HepG2 (cell line): ENCODE measurements at regions not wholly inside any gene's neighbourhood (a gene's known extent, or its start where the extent isn't known, plus 50 kb on each side); places are given as distances from the start of the nearest gene placed in this dataset.

Experiments used
- DNMT3B ChIP-seq: conservative IDR thresholded peaks from 2 replicates; pipeline ENCODE4 v1.6.1; 2016; ENCODE audit warnings: missing biosample characterization, control low read depth
- DZIP1 ChIP-seq: sonication (generic); formaldehyde crosslinking; IDR thresholded peaks from 2 replicates; pipeline ENCODE4 v1.5.0; 2020; ENCODE audit warnings: mild to moderate bottlenecking, missing genetic modification reagents
- EED ChIP-seq: sonication (generic); formaldehyde crosslinking; IDR thresholded peaks from 2 replicates; pipeline ENCODE4 v1.5.0; 2020; ENCODE audit warnings: mild to moderate bottlenecking, missing genetic modification reagents
- ELF4 ChIP-seq: sonication (generic); formaldehyde crosslinking; IDR thresholded peaks from 2 replicates; pipeline ENCODE4 v1.5.0; 2020; ENCODE audit warnings: missing genetic modification reagents, mild to moderate bottlenecking, moderate library complexity, borderline replicate concordance
- FOSL1 ChIP-seq: sonication (generic); formaldehyde crosslinking; IDR thresholded peaks from 2 replicates; pipeline ENCODE4 v1.9.0; 2021; ENCODE audit warnings: missing genetic modification reagents, borderline replicate concordance
- FOXM1 ChIP-seq: sonication (generic); formaldehyde crosslinking; IDR thresholded peaks from 2 replicates; pipeline ENCODE4 v1.5.0; 2020; ENCODE audit warnings: missing genetic modification reagents
- GABPB1 ChIP-seq: IDR thresholded peaks from 2 replicates; pipeline ENCODE4 v1.6.1; 2016; ENCODE audit warnings: mild to moderate bottlenecking, missing genetic modification reagents, moderate library complexity, missing compliant biosample characterization
- PHF21A ChIP-seq: sonication (generic); formaldehyde crosslinking; IDR thresholded peaks from 2 replicates; pipeline ENCODE4 v1.5.0; 2020; ENCODE audit warnings: mild to moderate bottlenecking, missing genetic modification reagents
- SNAI1 ChIP-seq: sonication (generic); formaldehyde crosslinking; IDR thresholded peaks from 2 replicates; pipeline ENCODE4 v1.5.0; 2020; ENCODE audit warnings: mild to moderate bottlenecking, missing genetic modification reagents, borderline replicate concordance
- SNAPC2 ChIP-seq: sonication (generic); formaldehyde crosslinking; IDR thresholded peaks from 2 replicates; pipeline ENCODE4 v1.8.1; 2022; ENCODE audit warnings: mild to moderate bottlenecking, missing genetic modification reagents
- YEATS4 ChIP-seq: sonication (generic); formaldehyde crosslinking; IDR thresholded peaks from 2 replicates; pipeline ENCODE4 v1.4.0; 2020; ENCODE audit warnings: missing genetic modification reagents, borderline replicate concordance
- ZMYM4 ChIP-seq: sonication (generic); formaldehyde crosslinking; IDR thresholded peaks from 2 replicates; pipeline ENCODE4 v1.8.1; 2023; ENCODE audit warnings: mild to moderate bottlenecking, missing genetic modification reagents
- ZNF33A ChIP-seq: sonication (generic); formaldehyde crosslinking; IDR thresholded peaks from 2 replicates; pipeline ENCODE4 v1.5.1; 2020; ENCODE audit warnings: missing genetic modification reagents, mild to moderate bottlenecking, moderate library complexity, borderline replicate concordance
- ZNF746 ChIP-seq: sonication (generic); formaldehyde crosslinking; IDR thresholded peaks from 2 replicates; pipeline ENCODE4 v1.8.0; 2022; ENCODE audit warnings: mild to moderate bottlenecking, missing genetic modification reagents
- TF ChIP-seq, protein P1 (sequence below), 2 experiments: sonication (generic) in 1 of 2; formaldehyde crosslinking in 1 of 2; IDR thresholded peaks; 2 replicates each; pipeline versions ENCODE4 v1.6.1 to v1.9.0; 2014 to 2022; ENCODE audit warnings: antibody characterized with exemption in 1 of 2, borderline replicate concordance in 1 of 2, inconsistent platforms in 1 of 2, low read depth in 1 of 2, missing genetic modification reagents in 1 of 2
- TF ChIP-seq, protein P2 (sequence below): sonication (generic); formaldehyde crosslinking; IDR thresholded peaks from 2 replicates; pipeline ENCODE4 v1.4.0; 2020; ENCODE audit warnings: missing genetic modification reagents

DNA sequence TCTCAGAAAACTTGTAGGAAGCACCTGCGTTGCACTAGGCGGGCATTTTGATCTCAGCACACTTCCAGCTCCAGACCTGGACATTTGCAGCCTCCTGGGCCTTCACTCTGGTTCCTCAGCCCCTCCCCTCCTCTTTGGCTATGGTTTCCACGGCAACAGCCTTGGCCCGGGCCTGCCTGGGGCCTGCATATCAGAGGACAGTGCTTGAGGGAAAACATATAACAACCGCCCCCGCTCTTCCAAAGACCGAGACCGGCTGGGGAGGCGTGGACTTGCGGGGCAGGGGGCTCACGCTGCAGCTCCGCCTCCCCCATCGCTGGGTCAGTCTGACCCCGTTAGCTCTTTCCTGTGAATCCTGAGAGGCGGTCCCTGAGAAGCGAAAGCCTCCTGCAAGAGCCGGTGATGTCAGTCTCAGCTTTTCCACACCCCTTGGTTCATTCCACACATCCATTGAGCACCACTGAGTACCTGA, 125.7 kb upstream of the PEG3 start (continued):
- TF ChIP-seq, protein P1, sequence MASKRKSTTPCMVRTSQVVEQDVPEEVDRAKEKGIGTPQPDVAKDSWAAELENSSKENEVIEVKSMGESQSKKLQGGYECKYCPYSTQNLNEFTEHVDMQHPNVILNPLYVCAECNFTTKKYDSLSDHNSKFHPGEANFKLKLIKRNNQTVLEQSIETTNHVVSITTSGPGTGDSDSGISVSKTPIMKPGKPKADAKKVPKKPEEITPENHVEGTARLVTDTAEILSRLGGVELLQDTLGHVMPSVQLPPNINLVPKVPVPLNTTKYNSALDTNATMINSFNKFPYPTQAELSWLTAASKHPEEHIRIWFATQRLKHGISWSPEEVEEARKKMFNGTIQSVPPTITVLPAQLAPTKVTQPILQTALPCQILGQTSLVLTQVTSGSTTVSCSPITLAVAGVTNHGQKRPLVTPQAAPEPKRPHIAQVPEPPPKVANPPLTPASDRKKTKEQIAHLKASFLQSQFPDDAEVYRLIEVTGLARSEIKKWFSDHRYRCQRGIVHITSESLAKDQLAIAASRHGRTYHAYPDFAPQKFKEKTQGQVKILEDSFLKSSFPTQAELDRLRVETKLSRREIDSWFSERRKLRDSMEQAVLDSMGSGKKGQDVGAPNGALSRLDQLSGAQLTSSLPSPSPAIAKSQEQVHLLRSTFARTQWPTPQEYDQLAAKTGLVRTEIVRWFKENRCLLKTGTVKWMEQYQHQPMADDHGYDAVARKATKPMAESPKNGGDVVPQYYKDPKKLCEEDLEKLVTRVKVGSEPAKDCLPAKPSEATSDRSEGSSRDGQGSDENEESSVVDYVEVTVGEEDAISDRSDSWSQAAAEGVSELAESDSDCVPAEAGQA (IDR thresholded peaks at IDR 0.05; ENCODE audit: low read depth) = no peak
- TF ChIP-seq, protein P1 (CRISPR knock-in tag; IDR thresholded peaks at IDR 0.05; ENCODE audit: borderline replicate concordance) = no peak
- 0 out of 2 replicates have a peak, but pooled peaks have one; percentile 33 for TF ChIP-seq EED (CRISPR knock-in tag)
- TF ChIP-seq SNAI1 (CRISPR knock-in tag) = no peak
- no peak for TF ChIP-seq ZNF33A (CRISPR knock-in tag)
- peak; percentile 27; the same call in 1 of the 2 replicates for TF ChIP-seq GABPB1
- TF ChIP-seq, protein P2, sequence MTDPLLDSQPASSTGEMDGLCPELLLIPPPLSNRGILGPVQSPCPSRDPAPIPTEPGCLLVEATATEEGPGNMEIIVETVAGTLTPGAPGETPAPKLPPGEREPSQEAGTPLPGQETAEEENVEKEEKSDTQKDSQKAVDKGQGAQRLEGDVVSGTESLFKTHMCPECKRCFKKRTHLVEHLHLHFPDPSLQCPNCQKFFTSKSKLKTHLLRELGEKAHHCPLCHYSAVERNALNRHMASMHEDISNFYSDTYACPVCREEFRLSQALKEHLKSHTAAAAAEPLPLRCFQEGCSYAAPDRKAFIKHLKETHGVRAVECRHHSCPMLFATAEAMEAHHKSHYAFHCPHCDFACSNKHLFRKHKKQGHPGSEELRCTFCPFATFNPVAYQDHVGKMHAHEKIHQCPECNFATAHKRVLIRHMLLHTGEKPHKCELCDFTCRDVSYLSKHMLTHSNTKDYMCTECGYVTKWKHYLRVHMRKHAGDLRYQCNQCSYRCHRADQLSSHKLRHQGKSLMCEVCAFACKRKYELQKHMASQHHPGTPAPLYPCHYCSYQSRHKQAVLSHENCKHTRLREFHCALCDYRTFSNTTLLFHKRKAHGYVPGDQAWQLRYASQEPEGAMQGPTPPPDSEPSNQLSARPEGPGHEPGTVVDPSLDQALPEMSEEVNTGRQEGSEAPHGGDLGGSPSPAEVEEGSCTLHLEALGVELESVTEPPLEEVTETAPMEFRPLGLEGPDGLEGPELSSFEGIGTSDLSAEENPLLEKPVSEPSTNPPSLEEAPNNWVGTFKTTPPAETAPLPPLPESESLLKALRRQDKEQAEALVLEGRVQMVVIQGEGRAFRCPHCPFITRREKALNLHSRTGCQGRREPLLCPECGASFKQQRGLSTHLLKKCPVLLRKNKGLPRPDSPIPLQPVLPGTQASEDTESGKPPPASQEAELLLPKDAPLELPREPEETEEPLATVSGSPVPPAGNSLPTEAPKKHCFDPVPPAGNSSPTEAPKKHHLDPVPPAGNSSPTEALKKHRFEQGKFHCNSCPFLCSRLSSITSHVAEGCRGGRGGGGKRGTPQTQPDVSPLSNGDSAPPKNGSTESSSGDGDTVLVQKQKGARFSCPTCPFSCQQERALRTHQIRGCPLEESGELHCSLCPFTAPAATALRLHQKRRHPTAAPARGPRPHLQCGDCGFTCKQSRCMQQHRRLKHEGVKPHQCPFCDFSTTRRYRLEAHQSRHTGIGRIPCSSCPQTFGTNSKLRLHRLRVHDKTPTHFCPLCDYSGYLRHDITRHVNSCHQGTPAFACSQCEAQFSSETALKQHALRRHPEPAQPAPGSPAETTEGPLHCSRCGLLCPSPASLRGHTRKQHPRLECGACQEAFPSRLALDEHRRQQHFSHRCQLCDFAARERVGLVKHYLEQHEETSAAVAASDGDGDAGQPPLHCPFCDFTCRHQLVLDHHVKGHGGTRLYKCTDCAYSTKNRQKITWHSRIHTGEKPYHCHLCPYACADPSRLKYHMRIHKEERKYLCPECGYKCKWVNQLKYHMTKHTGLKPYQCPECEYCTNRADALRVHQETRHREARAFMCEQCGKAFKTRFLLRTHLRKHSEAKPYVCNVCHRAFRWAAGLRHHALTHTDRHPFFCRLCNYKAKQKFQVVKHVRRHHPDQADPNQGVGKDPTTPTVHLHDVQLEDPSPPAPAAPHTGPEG (CRISPR knock-in tag) = no peak
- peak; percentile 67; the same call in 1 of the 2 replicates for TF ChIP-seq PHF21A
- peak; percentile 53; the same call in 1 of the 2 replicates for TF ChIP-seq YEATS4
- TF ChIP-seq DZIP1 = no peak
- no peak for TF ChIP-seq ZNF746 (CRISPR knock-in tag)
- no peak for TF ChIP-seq FOSL1 (CRISPR knock-in tag)
- no peak for TF ChIP-seq ELF4
- TF ChIP-seq DNMT3B (CRISPR knock-in tag) = no peak
- no peak for TF ChIP-seq FOXM1 (CRISPR knock-in tag)
- TF ChIP-seq ZMYM4 (CRISPR knock-in tag) = no peak
- peak; percentile 69; the same call in 1 of the 2 replicates for TF ChIP-seq SNAPC2 (CRISPR knock-in tag)
